ENCODE measurements at regions not wholly inside any gene's neighbourhood (a gene's known extent, or its start where the extent isn't known, plus 50 kb on each side); places are given as distances from the start of the nearest gene placed in this dataset.

GRCh38 chr11:4190098-4190497 lies 95.5 kb downstream of the RRM1 start:
- DNase-seq: no peak
- Histone ChIP-seq H3K36me3 (no peaks in the 10 kb centered on the region), H3K27me3 (ENCODE audit: insufficient read depth, low read depth, severe bottlenecking) (peaks cover 76% of the 10 kb centered on the region), H3K27ac (no peak overlapping the region), H3K9me3 (ENCODE audit: severe bottlenecking) (peaks cover 3% of the 10 kb centered on the region), H3K4me3 (ENCODE audit: low read depth, low read length) (no peak overlapping the region)
- TF ChIP-seq, protein P1, sequence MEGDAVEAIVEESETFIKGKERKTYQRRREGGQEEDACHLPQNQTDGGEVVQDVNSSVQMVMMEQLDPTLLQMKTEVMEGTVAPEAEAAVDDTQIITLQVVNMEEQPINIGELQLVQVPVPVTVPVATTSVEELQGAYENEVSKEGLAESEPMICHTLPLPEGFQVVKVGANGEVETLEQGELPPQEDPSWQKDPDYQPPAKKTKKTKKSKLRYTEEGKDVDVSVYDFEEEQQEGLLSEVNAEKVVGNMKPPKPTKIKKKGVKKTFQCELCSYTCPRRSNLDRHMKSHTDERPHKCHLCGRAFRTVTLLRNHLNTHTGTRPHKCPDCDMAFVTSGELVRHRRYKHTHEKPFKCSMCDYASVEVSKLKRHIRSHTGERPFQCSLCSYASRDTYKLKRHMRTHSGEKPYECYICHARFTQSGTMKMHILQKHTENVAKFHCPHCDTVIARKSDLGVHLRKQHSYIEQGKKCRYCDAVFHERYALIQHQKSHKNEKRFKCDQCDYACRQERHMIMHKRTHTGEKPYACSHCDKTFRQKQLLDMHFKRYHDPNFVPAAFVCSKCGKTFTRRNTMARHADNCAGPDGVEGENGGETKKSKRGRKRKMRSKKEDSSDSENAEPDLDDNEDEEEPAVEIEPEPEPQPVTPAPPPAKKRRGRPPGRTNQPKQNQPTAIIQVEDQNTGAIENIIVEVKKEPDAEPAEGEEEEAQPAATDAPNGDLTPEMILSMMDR (IDR thresholded peaks at IDR 0.05; ENCODE audit: low read depth, low read length): no peak
